ENCODE measurements at regions not wholly inside any gene's neighbourhood (a gene's known extent, or its start where the extent isn't known, plus 50 kb on each side); places are given as distances from the start of the nearest gene placed in this dataset.

DNA sequence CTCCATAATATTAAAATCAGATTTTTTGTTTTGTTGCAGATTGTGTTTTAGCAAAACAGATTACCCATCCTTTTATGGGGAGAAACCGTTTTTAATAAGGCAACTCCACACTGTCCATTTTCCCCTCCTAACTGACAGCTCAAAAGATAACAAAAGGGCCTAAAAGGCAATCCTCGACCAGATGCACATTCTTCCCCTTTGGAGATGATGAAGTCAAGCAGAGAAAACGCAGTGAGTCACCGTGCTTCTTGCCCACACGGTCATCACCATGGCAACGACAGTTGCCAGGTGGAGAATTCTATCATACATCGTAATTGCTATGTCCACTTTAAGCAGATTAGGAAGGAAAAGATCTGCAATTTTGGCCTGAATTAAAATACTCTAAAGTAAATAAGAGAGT, 96.4 kb downstream of the DIRAS2 start:
- no peak overlapping the region for H2AFZ ChIP-seq
- H3K27ac ChIP-seq: no peak overlapping the region
- no peak overlapping the region for H3K4me3 ChIP-seq
- no peaks in the 10 kb centered on the region for H3K9me3 ChIP-seq (ENCODE audit: low read depth)
- DNase-seq (ENCODE audit: low spot score): peak; percentile 87
- no peaks in the 10 kb centered on the region for H4K20me1 ChIP-seq (ENCODE audit: insufficient read depth, poor library complexity, severe bottlenecking)
- no peaks in the 10 kb centered on the region for H3K9me2 ChIP-seq (replicated peaks; ENCODE audit: insufficient read depth)
- TF ChIP-seq EZH2 (IDR thresholded peaks at IDR 0.05; ENCODE audit: borderline replicate concordance) (no peak), EZH2phosphoT487 (IDR thresholded peaks at IDR 0.05; ENCODE audit: low read depth, severe bottlenecking, unreplicated experiment) (no peak)
- TF ChIP-seq, protein P1, sequence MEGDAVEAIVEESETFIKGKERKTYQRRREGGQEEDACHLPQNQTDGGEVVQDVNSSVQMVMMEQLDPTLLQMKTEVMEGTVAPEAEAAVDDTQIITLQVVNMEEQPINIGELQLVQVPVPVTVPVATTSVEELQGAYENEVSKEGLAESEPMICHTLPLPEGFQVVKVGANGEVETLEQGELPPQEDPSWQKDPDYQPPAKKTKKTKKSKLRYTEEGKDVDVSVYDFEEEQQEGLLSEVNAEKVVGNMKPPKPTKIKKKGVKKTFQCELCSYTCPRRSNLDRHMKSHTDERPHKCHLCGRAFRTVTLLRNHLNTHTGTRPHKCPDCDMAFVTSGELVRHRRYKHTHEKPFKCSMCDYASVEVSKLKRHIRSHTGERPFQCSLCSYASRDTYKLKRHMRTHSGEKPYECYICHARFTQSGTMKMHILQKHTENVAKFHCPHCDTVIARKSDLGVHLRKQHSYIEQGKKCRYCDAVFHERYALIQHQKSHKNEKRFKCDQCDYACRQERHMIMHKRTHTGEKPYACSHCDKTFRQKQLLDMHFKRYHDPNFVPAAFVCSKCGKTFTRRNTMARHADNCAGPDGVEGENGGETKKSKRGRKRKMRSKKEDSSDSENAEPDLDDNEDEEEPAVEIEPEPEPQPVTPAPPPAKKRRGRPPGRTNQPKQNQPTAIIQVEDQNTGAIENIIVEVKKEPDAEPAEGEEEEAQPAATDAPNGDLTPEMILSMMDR (IDR thresholded peaks at IDR 0.05; ENCODE audit: poor library complexity): no peak
- H3K4me1 ChIP-seq (ENCODE audit: insufficient read depth): no peaks in the 10 kb centered on the region
- WGBS (ENCODE audit: low lambda C conversion rate, missing lambda C conversion rate): 15% methylated on average over 7 of the region's 7 CpGs
- H3K4me2 ChIP-seq: no peak overlapping the region
- H3K36me3 ChIP-seq (replicated peaks; ENCODE audit: insufficient read depth, low read depth): no peaks in the 10 kb centered on the region
- H3K27me3 ChIP-seq: no peaks in the 10 kb centered on the region
- H3K79me2 ChIP-seq: no peaks in the 10 kb centered on the region

DNA sequence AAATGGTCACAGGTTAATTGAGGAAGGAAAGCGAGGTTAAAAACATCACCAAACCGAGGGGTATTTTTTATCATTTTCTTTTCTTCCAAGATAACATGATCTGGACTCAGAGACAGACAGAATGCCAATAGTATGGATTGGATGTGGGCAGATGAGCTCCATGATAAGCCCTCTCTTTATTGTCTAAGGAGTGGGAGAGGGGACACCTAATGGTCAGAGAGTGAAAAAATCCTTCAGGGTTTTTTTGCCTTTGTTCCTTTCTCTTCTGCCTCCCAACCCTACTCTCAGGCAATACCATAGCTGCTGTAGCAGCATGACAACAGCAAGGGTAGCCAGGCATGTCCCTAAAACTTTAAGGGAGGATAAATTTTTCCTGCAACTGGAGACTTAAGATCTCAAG, 94.7 kb downstream of the DIRAS2 start:
- TF ChIP-seq EZH2 (IDR thresholded peaks at IDR 0.05; ENCODE audit: borderline replicate concordance): no peak
- TF ChIP-seq EZH2phosphoT487 (IDR thresholded peaks at IDR 0.05; ENCODE audit: low read depth, severe bottlenecking, unreplicated experiment): no peak
- TF ChIP-seq, protein P1 (IDR thresholded peaks at IDR 0.05; ENCODE audit: poor library complexity): no peak
- no peaks in the 10 kb centered on the region for H3K27me3 ChIP-seq
- no peak overlapping the region for H2AFZ ChIP-seq
- H3K27ac ChIP-seq: no peak overlapping the region
- 94% methylated on average over 2 of the region's 2 CpGs for WGBS (ENCODE audit: low lambda C conversion rate, missing lambda C conversion rate)
- DNase-seq (ENCODE audit: low spot score): no peak
- H3K79me2 ChIP-seq: no peaks in the 10 kb centered on the region
- H3K4me1 ChIP-seq (ENCODE audit: insufficient read depth): no peaks in the 10 kb centered on the region
- H3K4me2 ChIP-seq: no peak overlapping the region
- no peak overlapping the region for H3K4me3 ChIP-seq
- H3K9me3 ChIP-seq (ENCODE audit: low read depth): no peaks in the 10 kb centered on the region
- H3K9me2 ChIP-seq (replicated peaks; ENCODE audit: insufficient read depth): no peaks in the 10 kb centered on the region
- no peaks in the 10 kb centered on the region for H4K20me1 ChIP-seq (ENCODE audit: insufficient read depth, poor library complexity, severe bottlenecking)
- no peaks in the 10 kb centered on the region for H3K36me3 ChIP-seq (replicated peaks; ENCODE audit: insufficient read depth, low read depth)

DNA sequence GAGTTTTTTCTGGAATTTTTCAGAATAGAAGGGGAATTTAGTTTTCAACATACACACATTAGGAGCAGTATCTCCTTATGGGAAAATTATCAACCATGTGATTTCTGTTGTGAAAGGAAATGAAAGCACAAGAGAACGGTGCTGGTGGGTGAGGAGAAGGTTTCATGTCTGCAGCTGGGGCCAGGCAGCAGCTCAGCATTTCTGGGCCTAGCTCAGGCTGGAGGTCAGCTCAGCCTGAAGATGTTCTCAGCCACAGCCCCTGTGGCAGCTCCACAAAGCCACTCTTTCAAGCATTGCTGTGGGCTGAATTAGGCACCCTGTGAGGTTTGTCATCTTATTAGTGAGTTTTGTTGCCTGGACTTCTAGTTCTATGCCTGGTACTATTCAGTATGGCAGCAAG, 90.3 kb downstream of the DIRAS2 start:
- Histone ChIP-seq H3K4me1 (ENCODE audit: insufficient read depth) (no peaks in the 10 kb centered on the region), H3K79me2 (no peaks in the 10 kb centered on the region)
- 92% methylated on average over 1 of the region's 1 CpG for WGBS (ENCODE audit: low lambda C conversion rate, missing lambda C conversion rate)

More for the DNA sequence above, 90.3 kb downstream of the DIRAS2 start:
- Histone ChIP-seq H3K9me3 (ENCODE audit: low read depth) (no peaks in the 10 kb centered on the region), H4K20me1 (ENCODE audit: insufficient read depth, poor library complexity, severe bottlenecking) (no peaks in the 10 kb centered on the region), H3K4me3 (no peak overlapping the region), H3K27ac (no peak overlapping the region), H3K4me2 (no peak overlapping the region), H3K27me3 (no peaks in the 10 kb centered on the region), H3K36me3 (replicated peaks; ENCODE audit: insufficient read depth, low read depth) (no peaks in the 10 kb centered on the region), H2AFZ (no peak overlapping the region), H3K9me2 (replicated peaks; ENCODE audit: insufficient read depth) (no peaks in the 10 kb centered on the region)
- no peak for TF ChIP-seq EZH2 (IDR thresholded peaks at IDR 0.05; ENCODE audit: borderline replicate concordance)
- no peak for TF ChIP-seq EZH2phosphoT487 (IDR thresholded peaks at IDR 0.05; ENCODE audit: low read depth, severe bottlenecking, unreplicated experiment)
- TF ChIP-seq, protein P1 (IDR thresholded peaks at IDR 0.05; ENCODE audit: poor library complexity): no peak
- no peak for DNase-seq (ENCODE audit: low spot score)

All from hepatocyte (in vitro differentiated cells).